Activated CD8-positive, alpha-beta memory T cell treated with anti-CD3 and anti-CD28 coated beads, Interleukin-2, amount 50 U/mL, for 4 hours (primary cell): ENCODE measurements at regions not wholly inside any gene's neighbourhood (a gene's known extent, or its start where the extent isn't known, plus 50 kb on each side); places are given as distances from the start of the nearest gene placed in this dataset.

Experiments used
- DNase-seq: peaks from one replicate; pipeline ENCODE4 v3.0.0-alpha.2; 2020

DNA sequence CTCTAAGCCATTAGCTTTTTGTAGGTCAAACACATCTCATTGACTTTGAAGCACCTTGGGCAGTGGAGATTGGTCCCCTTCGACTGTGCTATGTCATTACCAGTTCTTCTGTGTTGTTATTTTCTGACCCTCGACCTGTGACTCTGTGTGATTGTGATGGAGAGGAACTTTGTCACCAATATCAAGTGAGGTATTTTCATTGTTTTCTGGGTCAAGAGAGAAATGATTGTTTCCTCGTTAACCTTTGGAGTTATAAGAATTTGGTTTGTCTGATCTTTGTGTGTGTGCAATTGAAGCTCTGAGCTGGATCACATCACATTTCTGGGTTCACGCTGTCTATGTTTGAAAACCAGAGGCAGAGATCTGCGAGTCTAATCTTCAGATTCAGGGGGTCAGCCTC, 432.2 kb upstream of the KLF6 start:
- DNase-seq: no peak

DNA sequence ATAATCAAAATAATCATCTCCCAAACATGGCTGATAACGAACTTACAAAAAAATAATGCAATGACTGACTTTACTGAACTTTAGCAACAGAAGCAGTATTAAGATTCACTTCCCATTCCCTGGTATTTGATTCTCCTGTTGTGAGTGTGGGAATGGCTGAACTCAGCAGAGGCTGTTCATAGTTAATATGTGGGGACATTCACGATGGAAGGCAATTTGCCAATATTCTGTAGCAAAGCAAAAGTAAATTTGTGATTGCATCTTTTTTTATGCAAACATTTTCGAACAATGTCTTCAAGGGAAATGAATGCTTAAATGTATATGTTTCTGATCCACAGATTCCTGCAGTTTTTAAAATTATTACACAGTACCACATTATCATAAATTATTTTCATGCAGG, 431.7 kb upstream of the KLF6 start:
- DNase-seq: no peak

DNA sequence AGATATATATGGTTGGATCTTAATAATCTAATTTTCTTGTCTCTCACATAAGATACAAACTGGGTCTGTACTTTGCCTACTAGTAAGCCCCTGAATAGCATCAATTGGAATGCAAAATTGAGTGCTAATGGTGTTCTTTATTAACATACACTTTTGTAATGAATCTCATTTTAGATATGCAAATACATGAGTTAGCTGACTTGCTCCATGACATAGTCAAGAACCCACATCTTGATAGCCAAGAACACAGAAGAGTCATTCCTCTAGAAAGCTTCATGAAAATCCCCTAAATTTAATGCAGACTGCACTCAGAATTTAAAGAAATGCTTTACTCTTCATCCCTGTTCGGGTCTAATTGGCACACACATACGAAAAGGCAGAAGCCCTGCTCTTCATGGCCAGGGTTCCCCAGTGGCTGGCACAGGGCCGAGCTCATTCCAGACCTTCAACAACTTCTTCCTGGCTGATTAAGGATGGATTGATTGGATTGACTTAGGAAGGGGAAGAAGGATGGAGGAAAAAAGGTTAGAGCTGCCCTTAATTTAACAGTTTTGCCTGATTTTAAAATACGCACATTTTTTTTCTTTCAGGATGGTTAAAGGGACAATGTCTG, 431.1 kb upstream of the KLF6 start:
- DNase-seq: no peak

DNA sequence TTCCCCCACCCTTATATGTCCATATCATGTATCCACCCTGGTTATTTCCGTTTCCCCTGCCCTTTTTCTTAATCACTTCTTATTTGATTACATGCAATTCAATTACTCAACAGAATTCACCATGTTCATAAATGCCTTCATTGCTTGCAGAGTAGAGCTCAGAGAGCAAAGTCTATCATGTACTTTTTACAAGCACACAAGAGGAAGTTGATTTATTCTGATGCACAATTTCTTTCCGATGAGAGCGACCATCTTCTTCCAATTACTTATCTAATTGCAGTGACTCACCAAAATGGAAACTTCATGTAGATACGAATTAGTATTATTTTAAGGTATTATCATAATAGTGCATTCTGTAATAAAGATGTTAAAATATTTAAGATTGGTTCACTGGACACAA, 430.5 kb upstream of the KLF6 start:
- DNase-seq: no peak

DNA sequence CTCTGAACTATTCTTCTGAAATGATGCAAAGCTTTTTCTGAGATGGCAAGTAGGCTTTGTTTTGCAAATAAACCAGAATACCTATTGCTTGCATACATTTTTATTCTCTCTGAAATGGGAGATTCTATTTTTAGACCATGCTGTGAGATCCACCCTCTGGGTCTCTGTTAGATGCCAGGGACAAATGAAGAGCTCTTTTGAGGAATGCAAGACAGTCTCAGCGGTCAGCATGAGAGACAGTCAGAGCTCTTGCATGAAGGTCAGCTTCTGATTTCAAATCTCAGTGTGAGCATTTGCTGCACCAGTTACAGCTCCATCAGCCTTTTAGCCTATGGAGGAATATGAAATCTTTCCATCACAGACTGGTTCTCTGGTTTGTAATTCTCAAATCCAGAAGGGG, 429.9 kb upstream of the KLF6 start:
- no peak for DNase-seq

DNA sequence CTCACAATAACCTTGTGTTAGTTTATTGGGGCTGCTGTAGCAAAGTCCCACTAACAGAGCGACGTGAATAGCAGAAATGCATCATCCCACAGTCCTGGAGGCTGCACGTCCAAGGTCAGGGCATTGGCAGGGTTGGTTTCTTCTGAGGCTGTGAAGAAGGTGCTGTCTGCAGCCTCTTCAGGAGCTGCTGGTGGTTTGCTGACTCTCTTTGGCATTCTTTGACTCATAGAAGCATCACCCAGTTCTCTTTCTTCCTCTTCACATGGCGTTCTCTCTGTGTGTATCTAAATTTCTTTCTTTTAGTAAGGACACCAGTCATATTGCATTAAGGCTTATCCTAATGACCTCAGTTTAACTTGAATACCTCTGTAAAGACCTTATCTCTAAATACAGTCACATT, 428.4 kb upstream of the KLF6 start:
- no peak for DNase-seq

DNA sequence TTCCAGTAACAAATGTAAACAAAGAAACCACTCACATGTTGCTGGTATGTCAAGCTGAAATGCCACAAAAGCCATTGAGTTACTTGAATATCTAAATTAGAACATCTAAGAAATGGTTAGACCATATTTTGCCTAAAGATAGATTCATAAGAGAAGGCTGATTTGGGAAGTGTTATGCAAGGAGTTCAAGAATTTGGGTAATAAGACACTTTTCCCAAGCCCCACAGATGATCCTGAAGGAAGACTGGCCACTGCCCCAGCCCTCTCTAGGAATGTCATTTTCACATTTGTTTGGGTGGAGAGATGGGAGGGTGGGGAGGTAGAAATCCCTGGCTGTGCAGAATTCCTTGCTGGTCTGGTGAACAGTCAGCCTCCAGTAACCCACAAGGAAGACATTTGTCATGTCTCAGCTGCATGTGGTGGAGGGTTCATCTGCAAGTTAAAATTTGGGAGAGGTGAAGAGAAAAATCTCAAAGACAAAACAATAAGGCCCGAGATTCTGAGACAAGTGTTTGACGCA, 427.2 kb upstream of the KLF6 start:
- DNase-seq: no peak

DNA sequence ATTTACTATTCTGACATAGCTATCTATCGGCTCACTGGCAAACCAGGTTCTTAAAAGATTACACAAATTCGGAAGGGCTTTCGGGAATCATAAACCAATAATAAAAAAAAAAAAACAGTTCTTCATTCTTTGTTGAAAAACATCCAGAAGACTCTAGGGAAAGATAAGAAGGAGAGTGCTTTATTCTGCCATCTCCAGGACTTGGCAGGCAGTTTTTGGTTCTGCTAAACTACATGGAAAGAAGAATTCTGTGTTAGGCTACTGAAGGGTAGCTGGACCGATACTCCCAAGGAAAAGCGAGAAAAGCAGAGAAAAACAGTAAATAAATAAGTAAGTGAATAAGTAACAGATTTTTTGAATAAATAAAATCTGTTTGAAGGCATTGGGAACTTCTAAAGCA, 423.5 kb upstream of the KLF6 start:
- DNase-seq: no peak

DNA sequence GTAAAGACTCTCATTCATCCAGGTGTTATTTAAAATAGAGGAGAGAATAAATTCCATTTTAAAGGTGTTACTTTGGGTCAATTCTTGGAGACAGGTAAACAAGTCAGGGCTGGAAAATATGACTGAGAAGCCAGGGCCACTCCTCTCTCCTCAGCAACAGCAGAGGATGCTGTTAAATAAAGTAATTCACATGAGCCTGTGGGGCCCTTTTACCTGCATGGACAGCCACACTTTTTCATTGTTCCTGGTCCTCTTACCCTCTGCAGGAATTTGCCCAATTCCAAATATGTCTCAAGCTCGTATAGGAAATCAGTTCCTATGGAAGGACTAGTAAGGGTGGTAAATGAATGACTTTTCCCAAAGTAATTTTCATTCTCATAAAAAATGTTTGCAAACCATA, 420.1 kb upstream of the KLF6 start:
- DNase-seq: no peak

DNA sequence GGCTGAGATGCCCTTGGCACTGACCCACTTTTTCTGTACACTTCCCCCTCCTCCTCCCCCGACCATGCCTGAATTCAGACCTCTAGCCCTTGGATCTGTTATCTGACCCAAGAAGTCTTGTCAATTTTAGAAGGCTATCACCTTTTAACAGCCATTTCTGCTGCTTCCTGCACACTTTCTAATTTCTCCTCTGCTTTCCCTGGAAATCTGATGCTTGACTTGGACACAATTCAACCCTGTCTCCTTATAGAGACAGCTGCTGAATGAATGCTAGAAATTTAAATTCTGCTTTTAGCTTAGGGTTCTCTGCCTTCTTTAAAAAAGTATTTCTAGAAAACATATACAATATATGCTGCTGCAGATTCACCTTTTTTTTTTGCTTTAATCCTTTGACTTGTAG, 417.9 kb upstream of the KLF6 start:
- DNase-seq: no peak

DNA sequence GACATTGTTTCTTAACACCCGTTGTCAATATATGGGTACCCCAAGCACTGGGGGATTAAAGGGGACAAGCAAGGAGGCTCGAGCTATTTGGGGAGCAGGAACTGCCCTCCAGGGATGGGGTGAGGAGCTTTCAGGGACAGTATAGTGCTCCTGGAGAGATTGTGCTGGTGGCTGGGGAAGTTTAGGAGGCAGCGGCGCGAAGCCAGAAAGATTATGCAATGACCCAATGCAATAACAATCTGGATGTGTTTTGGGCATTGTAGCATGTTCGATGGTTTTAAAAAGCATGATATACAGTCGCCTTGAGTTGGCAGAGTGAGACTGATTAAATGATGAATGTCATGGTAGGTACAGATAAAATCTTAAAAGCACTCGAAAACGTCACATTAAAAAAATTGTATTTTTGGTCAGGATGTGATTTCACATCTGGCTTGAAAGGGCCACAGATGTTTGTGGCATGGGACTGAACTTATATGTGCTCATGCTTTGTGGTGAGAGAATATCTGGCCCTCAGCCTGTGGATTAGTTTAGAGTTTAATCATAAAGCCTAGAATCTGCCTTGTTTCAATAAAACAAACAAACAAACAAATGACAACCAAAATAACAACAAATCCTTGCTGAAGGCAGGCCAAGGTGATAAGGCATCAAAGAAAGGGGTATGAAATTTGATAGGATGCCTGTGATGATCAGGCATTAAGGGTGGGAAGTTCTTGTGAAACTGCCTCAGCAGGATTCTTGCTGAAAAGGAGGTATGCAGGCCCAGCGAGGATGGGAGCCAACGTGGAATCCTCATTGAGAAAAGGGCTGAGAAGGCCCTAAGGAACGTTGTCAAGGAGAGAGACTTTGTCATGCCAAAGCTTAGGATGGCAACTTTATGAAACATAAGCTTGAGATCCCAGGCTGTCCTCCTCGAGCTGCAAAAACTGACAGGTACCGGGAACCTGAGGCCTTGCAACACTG, 417.1 kb upstream of the KLF6 start:
- DNase-seq: no peak

DNA sequence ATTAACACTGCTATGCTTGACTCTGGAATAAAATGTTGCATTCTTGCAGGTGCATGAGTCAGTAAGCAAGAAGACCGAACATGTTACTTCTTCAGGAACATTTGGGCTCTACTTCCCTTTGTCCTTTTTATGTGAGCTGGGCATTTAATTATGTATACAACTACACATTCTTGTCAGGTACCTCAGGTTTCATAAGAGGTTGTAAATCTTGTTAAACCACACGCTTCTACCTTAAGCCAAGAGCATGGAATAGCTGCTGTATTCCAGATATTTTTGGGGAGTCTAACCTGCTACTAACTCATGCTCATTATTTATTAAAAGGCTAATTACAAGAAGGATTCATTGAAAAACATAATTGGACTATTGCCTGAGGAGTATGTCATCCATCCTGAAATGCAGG, 414.2 kb upstream of the KLF6 start:
- no peak for DNase-seq

DNA sequence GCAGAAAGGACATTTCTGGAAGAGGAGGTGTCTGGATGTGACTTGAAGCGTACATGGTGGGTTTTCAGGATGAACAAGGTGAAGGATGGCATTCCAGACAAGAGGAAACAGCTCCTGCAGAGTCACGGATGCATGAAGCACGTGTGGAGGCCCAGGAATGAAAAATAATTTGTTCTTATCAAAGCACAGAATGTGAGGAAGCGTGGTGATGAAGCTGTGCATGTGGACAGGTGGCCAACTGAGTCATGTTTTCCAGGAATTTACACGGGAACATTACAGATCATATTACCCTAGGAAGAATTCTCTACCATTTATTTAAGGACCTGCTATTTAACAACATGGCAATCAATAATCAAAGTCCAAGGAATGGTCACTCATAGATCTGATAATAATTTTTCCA, 413.2 kb upstream of the KLF6 start:
- no peak for DNase-seq

DNA sequence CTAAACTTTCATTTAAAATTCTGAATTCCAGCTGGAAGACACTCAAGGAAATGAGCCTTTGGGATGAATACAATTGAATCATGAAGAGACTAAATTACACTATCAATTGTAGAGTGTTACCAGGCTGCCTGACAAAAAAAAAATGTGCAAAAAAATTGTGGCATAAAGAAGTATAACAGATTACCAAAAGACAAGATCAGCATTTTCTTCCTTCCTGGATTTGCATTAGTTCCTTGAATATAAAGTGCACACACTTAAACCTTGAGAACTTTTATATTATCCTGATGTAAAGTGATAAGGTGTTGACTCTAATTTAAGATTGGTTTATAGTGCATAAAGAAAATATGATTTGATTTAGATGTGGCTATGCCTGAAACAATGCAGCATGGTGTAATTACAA, 412.7 kb upstream of the KLF6 start:
- DNase-seq: no peak

DNA sequence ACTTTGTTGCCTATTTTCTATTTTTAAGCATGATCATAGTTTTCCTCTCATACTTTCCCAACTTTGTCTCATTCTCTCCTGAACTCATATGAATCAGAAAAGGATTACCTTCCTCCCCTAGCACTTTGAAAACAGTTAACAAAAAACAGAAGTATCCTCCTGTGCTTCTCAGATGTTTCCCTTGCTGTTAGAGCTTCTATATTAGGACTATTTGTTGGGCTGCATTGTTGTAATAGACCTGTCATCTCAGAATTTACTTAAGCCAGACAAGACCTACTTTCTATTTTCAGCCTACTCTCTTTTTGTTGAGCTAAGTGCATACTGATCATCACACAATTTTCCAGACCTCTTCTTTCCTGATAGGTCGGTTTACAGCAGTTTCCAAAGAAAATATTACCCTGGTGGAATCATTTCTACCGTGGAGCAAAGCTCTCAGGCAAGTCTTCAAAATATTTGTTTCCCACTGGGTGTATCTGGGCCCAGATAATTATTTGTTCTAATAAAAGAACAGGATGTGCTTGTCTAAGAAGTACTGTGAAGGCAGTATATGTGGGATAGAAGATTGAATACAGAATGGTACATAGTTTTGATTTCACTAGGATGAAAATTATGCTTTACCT, 411.9 kb upstream of the KLF6 start:
- DNase-seq: no peak

DNA sequence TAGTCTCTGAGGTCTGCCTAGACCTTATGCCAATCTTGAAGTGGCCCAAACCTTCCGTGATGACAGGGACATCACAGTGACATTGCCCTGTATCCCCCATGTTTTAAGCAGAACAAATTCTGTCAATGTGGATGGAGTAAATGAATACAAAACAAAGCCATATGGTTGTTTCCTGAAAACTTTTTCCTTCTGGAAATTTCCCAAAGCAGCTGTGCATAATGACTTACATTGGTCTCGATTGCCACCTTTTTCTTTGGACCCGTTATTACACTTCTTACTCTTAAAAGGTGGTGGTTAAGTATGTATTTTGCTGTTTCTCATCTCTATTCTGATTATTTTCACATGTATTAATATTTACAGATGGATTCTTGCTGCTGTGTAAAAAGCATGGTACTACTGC, 411.2 kb upstream of the KLF6 start:
- no peak for DNase-seq

DNA sequence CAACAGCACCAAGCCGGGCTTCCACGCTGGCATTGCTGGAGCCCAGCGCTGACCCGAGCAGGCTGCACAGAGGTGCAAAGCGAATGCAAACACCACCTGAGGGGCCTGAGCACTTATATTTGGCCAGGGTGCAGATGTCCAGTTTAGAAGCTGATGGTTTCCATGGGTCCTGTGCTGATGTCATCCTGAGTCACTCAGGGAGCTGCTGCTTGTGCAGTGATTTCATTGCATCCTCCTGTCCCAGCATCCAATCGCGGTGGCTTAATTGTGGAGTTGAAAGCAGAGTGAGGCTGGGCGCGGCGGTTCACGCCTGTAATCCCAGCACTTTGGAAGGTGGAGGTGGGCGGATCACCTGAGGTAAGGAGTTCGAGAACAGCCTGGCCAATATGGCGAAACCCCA, 410.2 kb upstream of the KLF6 start:
- no peak for DNase-seq

DNA sequence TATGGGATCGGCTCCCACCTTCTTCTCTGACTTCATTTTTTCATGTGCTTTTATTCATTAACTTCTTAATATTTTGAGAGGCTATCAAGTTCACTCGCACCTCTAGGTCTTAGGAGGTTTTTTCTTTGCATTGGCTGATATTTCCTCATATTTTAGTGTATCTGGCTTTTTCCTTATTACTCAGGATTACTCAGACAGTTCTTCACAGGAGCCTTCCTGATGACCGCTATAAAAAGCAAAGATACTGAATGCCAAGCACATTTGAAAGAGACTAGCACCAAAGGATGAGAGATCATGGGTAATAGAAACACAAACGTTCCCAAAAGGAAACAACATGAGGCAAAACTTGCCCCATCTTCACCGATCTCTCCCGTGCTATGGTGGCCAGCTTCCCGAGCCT, 409.2 kb upstream of the KLF6 start:
- no peak for DNase-seq

DNA sequence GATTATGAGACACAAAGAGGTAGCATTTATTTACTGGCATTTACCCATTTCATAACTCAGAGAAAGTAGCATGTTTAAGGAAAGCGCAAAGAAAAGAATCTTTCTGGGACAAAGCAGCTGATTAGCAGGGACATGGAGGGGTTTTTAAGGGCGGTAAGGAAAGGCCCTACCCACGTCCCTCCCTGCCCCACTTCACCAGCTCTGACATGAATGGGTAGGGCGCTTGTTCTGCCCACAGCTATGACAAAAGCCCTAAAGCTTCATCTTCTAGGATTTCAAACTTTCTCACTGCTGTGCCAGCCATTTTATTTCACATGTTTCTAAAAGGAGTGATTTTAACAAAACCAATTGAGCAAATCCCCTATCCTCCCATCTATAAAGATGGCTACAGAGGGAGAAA, 406.9 kb upstream of the KLF6 start:
- no peak for DNase-seq

DNA sequence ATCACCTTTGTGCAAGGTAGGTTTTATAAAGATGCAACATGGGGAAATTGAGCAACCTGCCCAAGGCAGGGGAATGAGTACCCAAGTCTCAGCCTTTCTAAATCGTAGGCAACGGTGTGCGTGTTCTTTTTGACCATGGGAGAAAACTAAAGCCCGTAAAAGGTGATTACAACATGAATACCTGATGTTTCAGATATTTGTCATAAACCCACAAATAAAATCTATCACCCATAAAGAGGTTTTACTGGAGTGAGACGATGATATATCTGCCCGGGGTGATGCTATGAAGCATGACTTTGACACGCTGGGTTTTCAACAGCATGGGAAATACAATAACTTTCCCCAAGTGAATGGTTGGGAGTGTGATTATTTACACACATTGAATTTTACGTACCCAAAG, 406.3 kb upstream of the KLF6 start:
- no peak for DNase-seq

DNA sequence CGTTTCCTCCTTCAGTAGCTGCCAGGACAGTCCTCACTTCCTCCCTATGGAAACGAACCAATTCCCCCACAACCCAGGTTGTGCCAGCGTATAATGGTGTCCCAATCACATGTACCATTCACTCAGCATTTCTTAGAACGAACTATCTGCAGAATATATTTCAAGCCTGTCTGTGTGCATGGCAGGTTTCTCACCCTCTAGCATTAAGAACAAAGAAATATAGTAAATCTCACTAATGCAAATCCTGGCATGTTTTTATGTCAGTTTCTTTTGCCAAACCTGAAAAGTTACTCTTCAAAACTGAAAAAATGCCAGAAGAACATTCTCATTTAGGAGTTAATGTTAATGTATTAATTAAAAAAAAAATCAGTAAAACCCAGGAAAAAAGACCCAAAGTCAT, 405.9 kb upstream of the KLF6 start:
- no peak for DNase-seq

DNA sequence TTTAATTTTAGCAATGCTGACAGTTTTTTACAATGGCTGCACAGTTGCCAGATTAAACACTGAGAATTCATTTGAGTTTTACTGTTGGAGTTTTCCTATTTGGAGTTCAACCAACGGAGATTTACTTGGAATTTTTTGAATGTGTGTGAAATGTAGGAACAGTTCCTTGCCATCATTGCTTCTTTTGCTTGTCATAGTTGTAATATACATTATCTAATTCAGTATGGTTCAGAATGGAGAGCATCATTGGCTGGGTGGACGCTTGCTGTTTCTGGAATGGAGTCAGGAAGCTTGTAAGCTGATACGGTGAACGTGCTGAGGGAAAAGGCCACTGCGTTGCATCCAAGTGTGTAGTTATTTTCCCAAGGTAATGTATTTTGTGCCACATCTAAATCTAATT, 404.3 kb upstream of the KLF6 start:
- DNase-seq: no peak

DNA sequence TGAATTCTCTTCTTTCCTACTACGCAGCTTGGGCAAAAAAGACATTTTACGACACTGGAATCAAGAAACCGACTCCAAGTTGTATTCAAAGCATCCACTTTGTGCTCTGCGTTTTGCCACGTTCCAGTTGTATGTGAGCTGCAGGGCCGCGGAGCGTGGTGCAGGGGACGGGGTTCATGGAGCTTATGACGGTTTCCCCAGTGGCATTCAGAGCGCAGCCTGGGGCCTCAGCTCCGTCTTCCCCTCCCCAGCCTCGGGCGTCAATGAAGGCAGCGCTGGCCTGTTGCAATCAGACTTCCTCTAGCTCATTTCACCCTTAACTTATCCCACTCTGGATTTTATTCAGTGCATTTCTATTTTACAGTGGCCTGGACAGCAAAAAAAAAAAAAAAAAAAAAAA, 403.4 kb upstream of the KLF6 start:
- DNase-seq: no peak
